Activated CD4-positive, alpha-beta memory T cell treated with anti-CD3 and anti-CD28 coated beads for 36 hours (primary cell): ENCODE measurements at regions not wholly inside any gene's neighbourhood (a gene's known extent, or its start where the extent isn't known, plus 50 kb on each side); places are given as distances from the start of the nearest gene placed in this dataset.
"Not testable (repeated sequence)": the region's sequence is repeated elsewhere in the genome, so short reads cannot be mapped to it uniquely, and the experiment has no call there.

Experiments
- CTCF ChIA-PET: fragments of 350-600 bp; sonication (Branson Sonifier 250); formaldehyde crosslinking; loops from one replicate; lab custom pipeline; 2021; ENCODE audit warnings: antibody characterized with exemption, inconsistent platforms; lab: Charles Lee
- POLR2A ChIA-PET: fragments of 350-600 bp; sonication (Branson Sonifier 250); formaldehyde crosslinking; loops from one replicate; lab custom pipeline; 2021; ENCODE audit warnings: antibody characterized with exemption; lab: Charles Lee
- DNase-seq: peaks from one replicate; pipeline ENCODE4 v3.0.0-alpha.2; 2020
- H3K27ac Mint-ChIP-seq: one replicate; pipeline ENCODE4 v1.8.0; 2021; ENCODE audit warnings: mixed read lengths
- H3K27me3 Mint-ChIP-seq: one replicate; pipeline ENCODE4 v1.8.0; 2021; ENCODE audit warnings: mixed read lengths
- H3K36me3 Mint-ChIP-seq: one replicate; pipeline ENCODE4 v1.8.0; 2021; ENCODE audit warnings: mixed read lengths
- H3K4me1 Mint-ChIP-seq: one replicate; pipeline ENCODE4 v1.8.0; 2021; ENCODE audit warnings: low read depth, mixed read lengths
- H3K4me3 Mint-ChIP-seq: one replicate; pipeline ENCODE4 v1.8.0; 2021; ENCODE audit warnings: mild to moderate bottlenecking, mixed read lengths
- H3K9me3 Mint-ChIP-seq: one replicate; pipeline ENCODE4 v1.8.0; 2021; ENCODE audit warnings: mixed read lengths
- intact Hi-C: fragments of 100-400 bp; cut with micrococcal nuclease; formaldehyde crosslinking; loops from one replicate; pipeline ENCODE4 v1.15.1; 2023

GRCh38 chr16:13315642-13316427, 414.4 kb downstream of the SHISA9 start:
- H3K4me1 Mint-ChIP-seq, result no peaks in the 10 kb centered on the region
- peaks cover 3% of the 10 kb centered on the region for H3K27me3 Mint-ChIP-seq
- no peaks in the 10 kb centered on the region for H3K9me3 Mint-ChIP-seq
- no peak for DNase-seq
- no peak overlapping the region for H3K4me3 Mint-ChIP-seq
- POLR2A ChIA-PET, result no interaction called here
- no peak overlapping the region for H3K27ac Mint-ChIP-seq
- CTCF ChIA-PET, result no interaction called here
- intact Hi-C loops, result no loop called here
- no peaks in the 10 kb centered on the region for H3K36me3 Mint-ChIP-seq

- ChIA-PET CTCF (no interaction called here), POLR2A (no interaction called here)
- H3K27ac Mint-ChIP-seq, result no peak overlapping the region
- no peaks in the 10 kb centered on the region for H3K4me1 Mint-ChIP-seq
- no peaks in the 10 kb centered on the region for H3K9me3 Mint-ChIP-seq
- intact Hi-C loops, result no loop called here
- no peaks in the 10 kb centered on the region for H3K27me3 Mint-ChIP-seq
- H3K36me3 Mint-ChIP-seq, result no peaks in the 10 kb centered on the region
- no peak for DNase-seq
- H3K4me3 Mint-ChIP-seq, result no peak overlapping the region
Measured at GRCh38 chr16:13322336-13322735, 420.9 kb downstream of the SHISA9 start.

- ChIA-PET POLR2A (no interaction called here), CTCF (no interaction called here)
- H3K27ac Mint-ChIP-seq, result no peak overlapping the region
Measured at GRCh38 chr16:13324851-13325250, 423.5 kb downstream of the SHISA9 start.

GRCh38 chr16:13325396-13325795, 424.0 kb downstream of the SHISA9 start:
- no peak overlapping the region for H3K4me3 Mint-ChIP-seq
- H3K4me1 Mint-ChIP-seq, result no peaks in the 10 kb centered on the region
- H3K9me3 Mint-ChIP-seq, result no peaks in the 10 kb centered on the region
- ChIA-PET CTCF (no interaction called here), POLR2A (no interaction called here)
- no peaks in the 10 kb centered on the region for H3K27me3 Mint-ChIP-seq
- intact Hi-C loops, result no loop called here
- H3K27ac Mint-ChIP-seq, result no peak overlapping the region
- H3K36me3 Mint-ChIP-seq, result no peaks in the 10 kb centered on the region
- DNase-seq, result no peak

More at GRCh38 chr16:13324851-13325250, 423.5 kb downstream of the SHISA9 start:
- no peaks in the 10 kb centered on the region for H3K27me3 Mint-ChIP-seq
- DNase-seq, result no peak
- no peaks in the 10 kb centered on the region for H3K36me3 Mint-ChIP-seq
- no peaks in the 10 kb centered on the region for H3K9me3 Mint-ChIP-seq
- H3K4me3 Mint-ChIP-seq, result no peak overlapping the region
- intact Hi-C loops, result no loop called here
- no peaks in the 10 kb centered on the region for H3K4me1 Mint-ChIP-seq

GRCh38 chr16:13331918-13332317, 430.5 kb downstream of the SHISA9 start:
- Mint-ChIP-seq H3K4me1 (no peaks in the 10 kb centered on the region), H3K27ac (no peak overlapping the region), H3K9me3 (no peaks in the 10 kb centered on the region), H3K27me3 (no peaks in the 10 kb centered on the region), H3K4me3 (no peak overlapping the region), H3K36me3 (no peaks in the 10 kb centered on the region)
- ChIA-PET POLR2A (no interaction called here), CTCF (no interaction called here)
- intact Hi-C loops, result no loop called here
- no peak for DNase-seq

GRCh38 chr16:13332713-13333255, 431.4 kb downstream of the SHISA9 start:
- CTCF ChIA-PET, result no interaction called here
- Mint-ChIP-seq H3K9me3 (no peaks in the 10 kb centered on the region), H3K4me3 (no peak overlapping the region), H3K4me1 (no peaks in the 10 kb centered on the region), H3K27me3 (no peaks in the 10 kb centered on the region), H3K36me3 (no peaks in the 10 kb centered on the region), H3K27ac (no peak overlapping the region)
- no peak for DNase-seq
- POLR2A ChIA-PET, result no interaction called here
- intact Hi-C loops, result no loop called here

- DNase-seq, result no peak
- H3K9me3 Mint-ChIP-seq, result no peaks in the 10 kb centered on the region
- intact Hi-C loops, result no loop called here
- CTCF ChIA-PET, result no interaction called here
- POLR2A ChIA-PET, result no interaction called here
- H3K27me3 Mint-ChIP-seq, result no peaks in the 10 kb centered on the region
- no peak overlapping the region for H3K27ac Mint-ChIP-seq
- no peaks in the 10 kb centered on the region for H3K4me1 Mint-ChIP-seq
- no peak overlapping the region for H3K4me3 Mint-ChIP-seq
- H3K36me3 Mint-ChIP-seq, result no peaks in the 10 kb centered on the region
Measured at GRCh38 chr16:13333336-13333735, 431.9 kb downstream of the SHISA9 start.

- intact Hi-C loops, result no loop called here
- H3K27me3 Mint-ChIP-seq, result no peaks in the 10 kb centered on the region
- no peak overlapping the region for H3K4me3 Mint-ChIP-seq
- POLR2A ChIA-PET, result no interaction called here
- H3K4me1 Mint-ChIP-seq, result no peaks in the 10 kb centered on the region
- H3K9me3 Mint-ChIP-seq, result no peaks in the 10 kb centered on the region
- H3K36me3 Mint-ChIP-seq, result no peaks in the 10 kb centered on the region
- CTCF ChIA-PET, result no interaction called here
- H3K27ac Mint-ChIP-seq, result no peak overlapping the region
- no peak for DNase-seq
Measured at GRCh38 chr16:13335879-13336278, 434.5 kb downstream of the SHISA9 start.

- CTCF ChIA-PET, result no interaction called here
Measured at GRCh38 chr16:13336335-13336734, 434.9 kb downstream of the SHISA9 start.

GRCh38 chr16:13336907-13337881, 435.8 kb downstream of the SHISA9 start:
- H3K9me3 Mint-ChIP-seq, H3K36me3 Mint-ChIP-seq, POLR2A ChIA-PET, H3K4me3 Mint-ChIP-seq, DNase-seq, CTCF ChIA-PET, intact Hi-C loops, H3K27ac Mint-ChIP-seq, H3K4me1 Mint-ChIP-seq, H3K27me3 Mint-ChIP-seq: not testable (repeated sequence)

More at GRCh38 chr16:13336335-13336734, 434.9 kb downstream of the SHISA9 start:
- H3K36me3 Mint-ChIP-seq, result no peaks in the 10 kb centered on the region
- no peaks in the 10 kb centered on the region for H3K4me1 Mint-ChIP-seq
- POLR2A ChIA-PET, result no interaction called here
- no peaks in the 10 kb centered on the region for H3K27me3 Mint-ChIP-seq
- DNase-seq, result no peak
- no peaks in the 10 kb centered on the region for H3K9me3 Mint-ChIP-seq
- no peak overlapping the region for H3K27ac Mint-ChIP-seq
- intact Hi-C loops, result no loop called here
- no peak overlapping the region for H3K4me3 Mint-ChIP-seq

- no peak overlapping the region for H3K27ac Mint-ChIP-seq
- no peaks in the 10 kb centered on the region for H3K4me1 Mint-ChIP-seq
- POLR2A ChIA-PET, result no interaction called here
Measured at GRCh38 chr16:13338044-13338443, 436.6 kb downstream of the SHISA9 start.

GRCh38 chr16:13342675-13343074, 441.3 kb downstream of the SHISA9 start:
- no peaks in the 10 kb centered on the region for H3K4me1 Mint-ChIP-seq
- intact Hi-C loops, result no loop called here
- ChIA-PET POLR2A (no interaction called here), CTCF (no interaction called here)
- no peak overlapping the region for H3K27ac Mint-ChIP-seq
- H3K9me3 Mint-ChIP-seq, result no peaks in the 10 kb centered on the region
- H3K27me3 Mint-ChIP-seq, result no peaks in the 10 kb centered on the region
- no peaks in the 10 kb centered on the region for H3K36me3 Mint-ChIP-seq
- DNase-seq, result no peak
- H3K4me3 Mint-ChIP-seq, result no peak overlapping the region

More at GRCh38 chr16:13338044-13338443, 436.6 kb downstream of the SHISA9 start:
- CTCF ChIA-PET, result no interaction called here
- H3K9me3 Mint-ChIP-seq, result no peaks in the 10 kb centered on the region
- no peak for DNase-seq
- H3K27me3 Mint-ChIP-seq, result no peaks in the 10 kb centered on the region
- no peak overlapping the region for H3K4me3 Mint-ChIP-seq
- no peaks in the 10 kb centered on the region for H3K36me3 Mint-ChIP-seq
- intact Hi-C loops, result no loop called here
